ENCODE measurements at regions not wholly inside any gene's neighbourhood (a gene's known extent, or its start where the extent isn't known, plus 50 kb on each side); places are given as distances from the start of the nearest gene placed in this dataset.

GRCh38 chr3:159829539-159830227 is 159.0 kb upstream of the IL12A start:
- no peak for DNase-seq

GRCh38 chr3:159830523-159831154 is 158.0 kb upstream of the IL12A start:
- no peak for DNase-seq

GRCh38 chr3:159831466-159831865 is 157.2 kb upstream of the IL12A start:
- DNase-seq: no peak

GRCh38 chr3:159832024-159832423 is 156.6 kb upstream of the IL12A start:
- peak in 1 of 2 donors; percentile 23 for DNase-seq

GRCh38 chr3:159835126-159835525 is 153.5 kb upstream of the IL12A start:
- no peak for DNase-seq

- DNase-seq: no peak
Observed at GRCh38 chr3:159837725-159838124, 150.9 kb upstream of the IL12A start.

GRCh38 chr3:159838938-159839337 is 149.7 kb upstream of the IL12A start:
- DNase-seq: no peak

- no peak for DNase-seq
Observed at GRCh38 chr3:159839561-159840379, 148.9 kb upstream of the IL12A start, which contains the start of gene SCHIP1. Gene SCHIP1, plus strand, starts transcription at chr3:159839861.

- no peak for DNase-seq
Observed at GRCh38 chr3:159840703-159841299, 147.8 kb upstream of the IL12A start.

- no peak for DNase-seq
Observed at GRCh38 chr3:159841766-159842165, 146.9 kb upstream of the IL12A start.

- no peak for DNase-seq
Observed at GRCh38 chr3:159843840-159844730, 144.6 kb upstream of the IL12A start.

- DNase-seq: no peak
Observed at GRCh38 chr3:159844801-159845261, 143.8 kb upstream of the IL12A start.

- no peak for DNase-seq
Observed at GRCh38 chr3:159845737-159846136, 142.9 kb upstream of the IL12A start.

- DNase-seq: no peak
Observed at GRCh38 chr3:159846255-159846654, 142.4 kb upstream of the IL12A start.

- DNase-seq: no peak
Observed at GRCh38 chr3:159848348-159849118, 140.1 kb upstream of the IL12A start.

GRCh38 chr3:159850481-159850880 is 138.2 kb upstream of the IL12A start:
- no peak for DNase-seq

- DNase-seq: no peak
Observed at GRCh38 chr3:159852266-159852665, 136.4 kb upstream of the IL12A start.

- no peak for DNase-seq
Observed at GRCh38 chr3:159852821-159853505, 135.7 kb upstream of the IL12A start.

GRCh38 chr3:159853506-159853864 is 135.2 kb upstream of the IL12A start:
- no peak for DNase-seq

- DNase-seq: no peak
Observed at GRCh38 chr3:159854500-159855124, 134.0 kb upstream of the IL12A start.

All from CD4-positive, alpha-beta T cell treated with Interleukin-4 for 1 hour (primary cell).